Aorta (tissue), 5 donors: ENCODE measurements at regions not wholly inside any gene's neighbourhood (a gene's known extent, or its start where the extent isn't known, plus 50 kb on each side); places are given as distances from the start of the nearest gene placed in this dataset.

Source experiments
- ATAC-seq: fragments of 200-7000 bp; cut with Tn5 transposase; one replicate; pipeline ENCODE4 v1.9.1; 2022; ENCODE audit warnings: moderate library complexity; ENCODE audit not compliant: low FRiP score
- DNase-seq, 2 donors: peaks; one replicate each; pipeline ENCODE4 v3.0.0-alpha.2; 2020
- H3K27ac ChIP-seq, 2 donors: one replicate each; pipeline ENCODE4 v1.5.1; 2013; ENCODE audit warnings: low read length in 2 of 2, mild to moderate bottlenecking in 2 of 2, moderate library complexity in 2 of 2, control low read depth in 1 of 2, inconsistent platforms in 1 of 2, low read depth in 1 of 2
- H3K27me3 ChIP-seq, 2 donors: one replicate each; pipeline ENCODE4 v1.6.1; 2013; ENCODE audit warnings: control low read depth in 1 of 2, low read length in 1 of 2, mild to moderate bottlenecking in 1 of 2, moderate library complexity in 1 of 2; ENCODE audit not compliant: insufficient read depth in 2 of 2, control insufficient read depth in 1 of 2
- H3K36me3 ChIP-seq, 2 donors: one replicate each; pipeline ENCODE4 v1.6.1; 2013; ENCODE audit warnings: control low read depth in 1 of 2, low read length in 1 of 2, mild to moderate bottlenecking in 1 of 2; ENCODE audit not compliant: insufficient read depth in 2 of 2, control insufficient read depth in 1 of 2
- H3K4me1 ChIP-seq, 2 donors: one replicate each; pipeline ENCODE4 v1.6.1; 2013; ENCODE audit warnings: low read length in 2 of 2, control low read depth in 1 of 2, mild to moderate bottlenecking in 1 of 2, moderate library complexity in 1 of 2; ENCODE audit not compliant: insufficient read depth in 2 of 2, control insufficient read depth in 1 of 2
- H3K4me3 ChIP-seq, 2 donors: one replicate each; pipeline ENCODE4 v1.5.1; 2013; ENCODE audit warnings: low read length in 2 of 2, control low read depth in 1 of 2, mild to moderate bottlenecking in 1 of 2
- H3K9me3 ChIP-seq: one replicate; pipeline ENCODE4 v1.6.1; 2013; ENCODE audit warnings: mild to moderate bottlenecking, low read length; ENCODE audit not compliant: control insufficient read depth
- WGBS, 2 donors: extraction: QIAGEN DNeasy Blood & Tissue Kit; methylation state at CpG; one replicate each; pipeline ENCODE4 v1.1.7; 2013; 5-methylcytosine and 5-hydroxymethylcytosine counted together
- intact Hi-C, 2 donors: fragments of 100-400 bp; cut with DNase I; formaldehyde crosslinking; loops; one replicate each; pipeline versions ENCODE4 v1.14.2 to v1.15.0; 2022
- donor health status: healthy with polysubstance abuse.
- donor health status: Bipolar disorder and iron deficiency.
- donor health status: DM: no; HTN: no; CAD: no.
- donor health status: DM: no; HTN: no; CAD: no.
- donor health status: DM: yes; HTN: yes; CAD: no.

DNA sequence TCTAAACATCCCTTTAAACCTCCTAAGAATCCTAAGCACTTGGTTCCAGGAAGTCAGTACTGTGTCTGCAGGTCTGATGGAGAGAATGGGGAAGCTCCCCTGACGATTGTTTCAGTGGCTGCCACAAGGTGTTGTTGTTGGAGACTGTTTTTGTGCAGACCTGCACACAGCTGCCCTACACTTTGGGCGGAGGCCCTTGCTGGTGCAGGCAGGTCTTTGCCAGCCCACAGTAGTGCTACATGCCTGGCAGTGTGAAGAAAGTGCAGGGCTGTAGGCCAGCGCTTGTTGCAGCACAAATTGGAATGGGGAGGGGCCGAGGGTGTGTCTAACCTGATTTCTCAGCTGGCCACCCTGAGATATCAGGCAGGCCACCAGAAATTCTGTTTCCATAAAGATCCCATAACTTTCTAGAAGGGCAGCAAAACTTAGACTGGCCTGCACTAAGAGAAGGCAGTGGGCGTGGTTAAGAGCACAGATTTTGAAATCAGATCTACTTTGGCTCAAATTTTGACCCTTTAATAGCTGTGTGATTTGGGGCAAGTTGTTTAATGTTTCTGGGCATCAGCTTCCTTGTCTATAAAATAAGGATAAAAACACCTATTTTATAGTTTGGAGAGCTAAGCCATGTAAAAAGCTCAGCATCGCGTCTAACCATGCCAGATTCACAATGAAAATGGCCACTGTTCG lies 83.7 kb upstream of the SLC1A4 start:
- H3K27ac ChIP-seq = no peak overlapping the region
- no peaks in the 10 kb centered on the region for H3K27me3 ChIP-seq

DNA sequence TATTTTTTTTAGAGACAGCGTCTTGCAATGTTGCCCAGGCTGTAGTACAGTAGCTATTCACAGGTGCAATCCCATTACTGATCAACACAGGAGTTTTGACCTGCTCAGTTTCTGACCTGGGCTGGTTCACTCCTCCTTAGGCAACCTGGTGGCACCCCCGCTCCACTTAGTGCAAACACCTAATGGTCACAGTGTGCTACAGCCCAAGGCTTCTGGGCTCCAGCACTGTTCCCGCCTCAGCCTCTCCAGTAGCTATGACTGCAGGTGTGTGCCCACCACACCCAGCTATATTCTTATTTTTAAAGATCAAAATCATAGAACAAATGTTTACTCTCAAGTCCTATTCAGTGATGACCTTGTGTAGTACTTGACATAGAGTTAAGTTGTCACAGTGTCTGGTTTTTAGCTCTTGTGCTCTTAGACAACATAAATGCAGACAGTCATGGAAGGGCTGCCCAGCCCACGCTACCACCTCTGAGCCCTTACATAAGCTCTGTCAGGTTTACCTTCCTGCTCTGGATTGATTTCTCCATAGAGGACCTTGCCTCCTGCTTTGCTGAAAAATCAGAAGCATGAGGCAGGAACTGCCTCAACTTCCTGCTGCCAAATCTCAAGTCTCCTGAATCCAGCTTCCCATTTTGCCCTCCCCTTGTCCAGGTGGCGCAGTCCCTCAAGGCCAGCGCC lies 82.2 kb upstream of the SLC1A4 start:
- ATAC-seq = no peak
- Histone ChIP-seq H3K4me3 (no peak overlapping the region), H3K9me3 (no peaks in the 10 kb centered on the region), H3K27ac (no peak overlapping the region), H3K4me1 (no peaks in the 10 kb centered on the region), H3K27me3 (no peaks in the 10 kb centered on the region), H3K36me3 (no peaks in the 10 kb centered on the region)
- intact Hi-C loops = no loop called here
- 96 to 98% methylated on average over 6 of the region's 6 CpGs for WGBS, 2 donors
- DNase-seq = no peak

More for the DNA sequence above, 83.7 kb upstream of the SLC1A4 start:
- no peaks in the 10 kb centered on the region for H3K4me1 ChIP-seq
- H3K9me3 ChIP-seq = peaks cover 1% of the 10 kb centered on the region
- WGBS, 2 donors = 79 to 82% methylated on average over 8 of the region's 8 CpGs
- intact Hi-C loops = no loop called here
- no peak for ATAC-seq
- no peak overlapping the region for H3K4me3 ChIP-seq
- no peak for DNase-seq
- H3K36me3 ChIP-seq = no peaks in the 10 kb centered on the region

DNA sequence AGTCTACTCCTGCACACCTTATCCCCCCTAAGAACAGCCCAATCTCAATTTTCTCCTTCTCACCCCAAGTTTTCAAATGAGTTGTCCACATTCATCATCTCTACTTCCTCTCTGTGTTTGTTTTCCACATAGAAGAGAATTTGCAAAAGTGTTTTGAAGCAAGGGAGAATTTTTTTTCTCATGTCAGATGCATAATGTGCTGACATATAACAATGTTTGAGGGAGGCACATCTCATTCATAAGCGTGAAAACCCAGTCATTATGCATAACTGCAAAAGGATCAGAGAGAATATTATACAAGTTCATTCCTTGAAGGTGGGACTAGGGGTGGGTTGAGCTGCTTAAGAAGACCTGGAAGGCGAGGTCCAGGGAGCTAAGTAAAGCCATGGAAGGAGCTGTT lies 80.8 kb upstream of the SLC1A4 start:
- H3K36me3 ChIP-seq = no peaks in the 10 kb centered on the region
- H3K27ac ChIP-seq = no peak overlapping the region
- intact Hi-C loops = no loop called here
- no peaks in the 10 kb centered on the region for H3K27me3 ChIP-seq
- no peaks in the 10 kb centered on the region for H3K9me3 ChIP-seq
- ATAC-seq (no peak), DNase-seq (no peak)
- H3K4me1 ChIP-seq = no peaks in the 10 kb centered on the region
- WGBS, 2 donors = 90 to 93% methylated on average over 2 of the region's 2 CpGs
- no peak overlapping the region for H3K4me3 ChIP-seq

GRCh38 chr2:64910523-64910922 lies 78.7 kb upstream of the SLC1A4 start:
- WGBS, 2 donors = 90 to 92% methylated on average over 4 of the region's 4 CpGs
- ATAC-seq (no peak), DNase-seq (no peak)
- H3K27ac ChIP-seq = no peak overlapping the region
- H3K9me3 ChIP-seq = no peaks in the 10 kb centered on the region
- H3K4me1 ChIP-seq = no peaks in the 10 kb centered on the region
- no peak overlapping the region for H3K4me3 ChIP-seq
- H3K27me3 ChIP-seq = no peaks in the 10 kb centered on the region
- intact Hi-C loops = no loop called here
- no peaks in the 10 kb centered on the region for H3K36me3 ChIP-seq

- intact Hi-C loops = no loop called here
- no peak for DNase-seq
- H3K4me3 ChIP-seq = no peak overlapping the region
- no peaks in the 10 kb centered on the region for H3K36me3 ChIP-seq
- H3K27ac ChIP-seq = no peak overlapping the region
- no peaks in the 10 kb centered on the region for H3K4me1 ChIP-seq
- no peaks in the 10 kb centered on the region for H3K9me3 ChIP-seq
- 19 to 24% methylated on average over 1 of the region's 1 CpG for WGBS, 2 donors
- no peaks in the 10 kb centered on the region for H3K27me3 ChIP-seq
- no peak for ATAC-seq
These were observed 78.2 kb upstream of the SLC1A4 start for GRCh38 chr2:64910972-64911433.

DNA sequence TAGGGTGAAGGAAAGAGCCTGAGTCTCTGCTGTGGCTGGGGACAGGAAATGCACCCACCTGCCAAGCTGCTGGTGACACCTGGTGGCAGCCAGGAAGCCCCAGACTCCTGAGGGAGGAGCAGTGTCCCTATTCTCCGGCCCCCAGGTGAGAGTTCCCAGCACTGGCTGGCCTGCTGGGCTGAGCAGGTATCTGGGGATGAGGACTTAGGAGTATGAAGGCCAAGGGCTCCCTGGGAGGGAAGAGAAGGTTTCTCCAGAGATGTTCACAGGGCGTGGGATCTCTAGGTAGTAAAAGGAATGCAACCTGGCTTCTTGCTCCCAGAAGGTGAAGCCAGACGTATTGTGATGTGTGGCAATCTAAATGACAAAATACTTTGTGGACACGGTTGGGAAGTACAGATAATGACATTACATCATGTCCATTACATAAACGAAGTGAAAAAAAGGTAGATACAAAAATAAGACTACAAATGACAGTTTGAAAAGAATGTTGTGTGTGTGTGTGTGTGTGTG lies 75.8 kb upstream of the SLC1A4 start:
- intact Hi-C loops = no loop called here

GRCh38 chr2:64914247-64914646 lies 75.0 kb upstream of the SLC1A4 start:
- Histone ChIP-seq H3K4me1 (no peaks in the 10 kb centered on the region), H3K9me3 (no peaks in the 10 kb centered on the region), H3K36me3 (no peaks in the 10 kb centered on the region), H3K27ac (no peak overlapping the region), H3K4me3 (no peak overlapping the region), H3K27me3 (no peaks in the 10 kb centered on the region)
- WGBS, 2 donors = 84 to 87% methylated on average over 9 of the region's 9 CpGs
- intact Hi-C loops = no loop called here
- DNase-seq (no peak), ATAC-seq (no peak)

More for the DNA sequence above, 75.8 kb upstream of the SLC1A4 start:
- Histone ChIP-seq H3K4me1 (no peaks in the 10 kb centered on the region), H3K27ac (no peak overlapping the region), H3K4me3 (no peak overlapping the region), H3K27me3 (no peaks in the 10 kb centered on the region), H3K36me3 (no peaks in the 10 kb centered on the region), H3K9me3 (no peaks in the 10 kb centered on the region)
- ATAC-seq = no peak
- 67 to 78% methylated on average over 5 of the region's 5 CpGs for WGBS, 2 donors
- DNase-seq = no peak

GRCh38 chr2:64914735-64915509 lies 74.3 kb upstream of the SLC1A4 start:
- H3K27me3 ChIP-seq = no peaks in the 10 kb centered on the region
- no peak overlapping the region for H3K27ac ChIP-seq
- no peaks in the 10 kb centered on the region for H3K9me3 ChIP-seq
- intact Hi-C loops = loop anchor here (5.0 kb wide), 2 partner anchors 272 to 657 kb away; no protein-coding TSS in a partner anchor
- no peaks in the 10 kb centered on the region for H3K4me1 ChIP-seq
- DNase-seq (no peak), ATAC-seq (no peak)
- no peaks in the 10 kb centered on the region for H3K36me3 ChIP-seq
- no peak overlapping the region for H3K4me3 ChIP-seq
- 77 to 78% methylated on average over 7 of the region's 7 CpGs for WGBS, 2 donors
